ENCODE measurements at regions not wholly inside any gene's neighbourhood (a gene's known extent, or its start where the extent isn't known, plus 50 kb on each side); places are given as distances from the start of the nearest gene placed in this dataset.

- TF ChIP-seq, protein P1, sequence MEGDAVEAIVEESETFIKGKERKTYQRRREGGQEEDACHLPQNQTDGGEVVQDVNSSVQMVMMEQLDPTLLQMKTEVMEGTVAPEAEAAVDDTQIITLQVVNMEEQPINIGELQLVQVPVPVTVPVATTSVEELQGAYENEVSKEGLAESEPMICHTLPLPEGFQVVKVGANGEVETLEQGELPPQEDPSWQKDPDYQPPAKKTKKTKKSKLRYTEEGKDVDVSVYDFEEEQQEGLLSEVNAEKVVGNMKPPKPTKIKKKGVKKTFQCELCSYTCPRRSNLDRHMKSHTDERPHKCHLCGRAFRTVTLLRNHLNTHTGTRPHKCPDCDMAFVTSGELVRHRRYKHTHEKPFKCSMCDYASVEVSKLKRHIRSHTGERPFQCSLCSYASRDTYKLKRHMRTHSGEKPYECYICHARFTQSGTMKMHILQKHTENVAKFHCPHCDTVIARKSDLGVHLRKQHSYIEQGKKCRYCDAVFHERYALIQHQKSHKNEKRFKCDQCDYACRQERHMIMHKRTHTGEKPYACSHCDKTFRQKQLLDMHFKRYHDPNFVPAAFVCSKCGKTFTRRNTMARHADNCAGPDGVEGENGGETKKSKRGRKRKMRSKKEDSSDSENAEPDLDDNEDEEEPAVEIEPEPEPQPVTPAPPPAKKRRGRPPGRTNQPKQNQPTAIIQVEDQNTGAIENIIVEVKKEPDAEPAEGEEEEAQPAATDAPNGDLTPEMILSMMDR (IDR thresholded peaks at IDR 0.05; ENCODE audit: insufficient read depth, low read depth, low read length), result no peak
- POLR2A ChIA-PET, result no interaction called here
- no peaks in the 10 kb centered on the region; the same call in 1 of the 2 replicates for H3K27me3 ChIP-seq (ENCODE audit: control insufficient read depth, insufficient read depth, low read length)
- no peak overlapping the region for H3K4me3 ChIP-seq (ENCODE audit: low read depth, low read length)
- CTCF ChIA-PET, result no interaction called here
- no peak for DNase-seq (ENCODE audit: low read depth)
- no peaks in the 10 kb centered on the region for H3K36me3 ChIP-seq (ENCODE audit: control insufficient read depth, insufficient read depth, low read length)
These were observed 526.4 kb downstream of the KLF5 start for GRCh38 chr13:73585236-73585635.

GRCh38 chr13:73583331-73583730 lies 524.5 kb downstream of the KLF5 start:
- CTCF ChIA-PET, result no interaction called here
- no peak overlapping the region for H3K4me3 ChIP-seq (ENCODE audit: low read depth, low read length)
- TF ChIP-seq, protein P1 (IDR thresholded peaks at IDR 0.05; ENCODE audit: insufficient read depth, low read depth, low read length), result no peak

GRCh38 chr13:73580513-73581267 lies 521.9 kb downstream of the KLF5 start:
- TF ChIP-seq, protein P1 (IDR thresholded peaks at IDR 0.05; ENCODE audit: insufficient read depth, low read depth, low read length), result no peak
- Histone ChIP-seq H3K4me3 (ENCODE audit: low read depth, low read length) (no peak overlapping the region), H3K36me3 (ENCODE audit: control insufficient read depth, insufficient read depth, low read length) (no peaks in the 10 kb centered on the region), H3K27me3 (ENCODE audit: control insufficient read depth, insufficient read depth, low read length) (no peaks in the 10 kb centered on the region; the same call in 1 of the 2 replicates)
- ChIA-PET CTCF (interaction anchor here (0.6 to 1.1 kb wide), 3 partner anchors 44 to 769 kb away, joined by 3 read pairs; no protein-coding TSS in a partner anchor), POLR2A (no interaction called here)
- DNase-seq (ENCODE audit: low read depth), result no peak

More at GRCh38 chr13:73583331-73583730, 524.5 kb downstream of the KLF5 start:
- H3K36me3 ChIP-seq (ENCODE audit: control insufficient read depth, insufficient read depth, low read length), result no peaks in the 10 kb centered on the region
- POLR2A ChIA-PET, result no interaction called here
- DNase-seq (ENCODE audit: low read depth), result no peak
- H3K27me3 ChIP-seq (ENCODE audit: control insufficient read depth, insufficient read depth, low read length), result no peaks in the 10 kb centered on the region; the same call in 1 of the 2 replicates

DNA sequence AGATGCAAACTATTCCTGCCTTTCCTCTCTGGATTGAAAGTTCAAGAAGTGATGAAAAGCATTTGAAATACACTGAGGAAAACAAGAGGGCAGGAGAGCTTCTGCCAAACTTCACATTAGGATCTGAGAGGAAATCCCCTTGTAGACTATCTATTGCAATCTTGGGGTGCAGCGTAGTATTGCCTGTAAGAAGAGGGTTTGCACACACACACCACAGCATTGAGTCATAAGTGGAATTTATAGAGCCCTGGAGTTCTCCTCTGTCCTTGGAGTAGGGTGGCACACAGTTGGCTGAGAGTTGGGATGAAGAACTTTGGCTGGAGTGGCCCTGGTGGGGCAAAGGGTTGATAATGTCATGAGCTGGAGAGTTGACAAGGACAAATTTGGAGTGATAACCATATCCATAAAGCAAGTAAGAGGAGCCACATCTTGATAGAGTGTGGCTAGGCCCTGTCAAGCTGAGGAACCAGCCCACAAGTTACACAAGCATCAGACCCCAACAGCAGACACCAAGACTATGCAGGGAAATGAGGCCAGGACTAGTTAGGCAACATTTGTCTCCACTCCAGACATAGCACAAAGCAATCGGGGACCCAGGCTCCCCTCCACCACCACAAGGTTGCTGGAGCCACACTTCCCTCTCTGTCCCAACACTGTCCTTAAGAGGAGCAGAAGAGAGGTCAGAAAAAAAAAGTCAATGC lies 520.9 kb downstream of the KLF5 start:
- DNase-seq (ENCODE audit: low read depth), result no peak
- no peaks in the 10 kb centered on the region; the same call in 1 of the 2 replicates for H3K27me3 ChIP-seq (ENCODE audit: control insufficient read depth, insufficient read depth, low read length)
- H3K4me3 ChIP-seq (ENCODE audit: low read depth, low read length), result no peak overlapping the region
- TF ChIP-seq, protein P1 (IDR thresholded peaks at IDR 0.05; ENCODE audit: insufficient read depth, low read depth, low read length), result no peak
- no peaks in the 10 kb centered on the region for H3K36me3 ChIP-seq (ENCODE audit: control insufficient read depth, insufficient read depth, low read length)
- CTCF ChIA-PET, result interaction anchor here (0.6 to 1.1 kb wide), 3 partner anchors 45 to 769 kb away, joined by 3 read pairs; no protein-coding TSS in a partner anchor
- POLR2A ChIA-PET, result no interaction called here

DNA sequence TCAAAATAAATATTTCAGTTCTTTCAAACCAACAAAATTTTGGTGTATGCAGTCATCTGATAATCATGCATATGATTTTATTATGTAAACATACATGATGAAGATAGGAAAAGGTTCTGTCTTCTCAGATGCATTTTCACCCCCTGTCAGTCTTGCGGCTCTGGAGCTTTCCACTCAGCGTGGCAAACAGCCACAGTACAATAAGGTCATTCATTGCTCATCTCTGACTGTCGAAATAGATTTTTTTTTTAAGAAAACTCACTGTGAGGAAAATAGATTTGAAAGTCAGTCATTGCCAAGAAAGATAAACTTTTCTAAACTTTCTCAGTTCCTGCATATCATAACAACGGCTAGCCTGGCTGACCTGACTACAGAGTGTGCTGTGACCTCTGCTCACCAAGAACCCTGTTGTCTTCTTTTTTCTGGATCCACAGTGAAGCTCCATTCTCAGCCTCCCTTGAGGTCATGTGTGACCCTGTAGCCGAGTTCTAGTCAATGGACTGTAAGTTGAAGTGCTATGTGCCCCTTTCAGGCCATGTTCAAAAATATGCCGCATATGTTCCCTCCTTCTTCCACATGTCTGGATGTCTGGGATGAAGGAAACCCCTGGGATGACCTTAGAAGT lies 519.6 kb downstream of the KLF5 start:
- TF ChIP-seq, protein P1 (IDR thresholded peaks at IDR 0.05; ENCODE audit: insufficient read depth, low read depth, low read length), result no peak
- Histone ChIP-seq H3K27me3 (ENCODE audit: control insufficient read depth, insufficient read depth, low read length) (no peaks in the 10 kb centered on the region; the same call in 1 of the 2 replicates), H3K4me3 (ENCODE audit: low read depth, low read length) (no peak overlapping the region), H3K36me3 (ENCODE audit: control insufficient read depth, insufficient read depth, low read length) (no peaks in the 10 kb centered on the region)
- ChIA-PET CTCF (interaction anchor here (0.7 to 1.7 kb wide), 2 partner anchors 12 to 529 kb away, joined by 3 to 4 read pairs; no protein-coding TSS in a partner anchor), POLR2A (no interaction called here)
- no peak for DNase-seq (ENCODE audit: low read depth)
